LNCaP clone FGC (cell line): ENCODE measurements at regions not wholly inside any gene's neighbourhood (a gene's known extent, or its start where the extent isn't known, plus 50 kb on each side); places are given as distances from the start of the nearest gene placed in this dataset.

Experiments used
- DNase-seq: peaks from one replicate; pipeline ENCODE4 v3.0.0-alpha.2; 2011; ENCODE audit warnings: low read depth
- H3K4me3 ChIP-seq: 2 replicates; pipeline ENCODE4 v1.5.1; 2011; ENCODE audit warnings: mild to moderate bottlenecking, low read depth, low read length, control low read depth
- TF ChIP-seq, protein P1 (sequence below): IDR thresholded peaks from 2 replicates; pipeline ENCODE4 v1.5.1; 2012; ENCODE audit warnings: mild to moderate bottlenecking; ENCODE audit not compliant: control insufficient read depth, insufficient read depth; ENCODE audit errors: extremely low read depth

DNA sequence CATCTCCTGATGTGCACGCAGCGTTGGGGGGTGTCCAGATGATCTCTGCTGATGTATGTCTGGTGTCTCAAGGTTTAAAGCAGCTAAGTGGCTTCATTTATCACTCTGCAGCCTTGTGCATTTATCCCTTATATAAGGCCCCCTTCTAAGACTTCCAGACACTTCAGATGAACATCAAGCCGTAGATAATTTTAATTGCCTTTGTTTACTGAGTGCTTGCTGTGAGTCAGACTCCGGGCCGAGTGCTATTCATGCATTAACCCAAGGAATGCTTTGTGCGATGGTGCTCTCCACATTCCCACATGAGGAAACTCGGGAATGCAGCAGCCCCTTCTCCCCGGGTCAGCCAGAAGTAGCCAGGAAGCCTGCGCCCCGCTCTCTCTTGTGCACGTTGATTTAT, 328.6 kb upstream of the COBL start:
- no peak overlapping the region for H3K4me3 ChIP-seq
- TF ChIP-seq, protein P1, sequence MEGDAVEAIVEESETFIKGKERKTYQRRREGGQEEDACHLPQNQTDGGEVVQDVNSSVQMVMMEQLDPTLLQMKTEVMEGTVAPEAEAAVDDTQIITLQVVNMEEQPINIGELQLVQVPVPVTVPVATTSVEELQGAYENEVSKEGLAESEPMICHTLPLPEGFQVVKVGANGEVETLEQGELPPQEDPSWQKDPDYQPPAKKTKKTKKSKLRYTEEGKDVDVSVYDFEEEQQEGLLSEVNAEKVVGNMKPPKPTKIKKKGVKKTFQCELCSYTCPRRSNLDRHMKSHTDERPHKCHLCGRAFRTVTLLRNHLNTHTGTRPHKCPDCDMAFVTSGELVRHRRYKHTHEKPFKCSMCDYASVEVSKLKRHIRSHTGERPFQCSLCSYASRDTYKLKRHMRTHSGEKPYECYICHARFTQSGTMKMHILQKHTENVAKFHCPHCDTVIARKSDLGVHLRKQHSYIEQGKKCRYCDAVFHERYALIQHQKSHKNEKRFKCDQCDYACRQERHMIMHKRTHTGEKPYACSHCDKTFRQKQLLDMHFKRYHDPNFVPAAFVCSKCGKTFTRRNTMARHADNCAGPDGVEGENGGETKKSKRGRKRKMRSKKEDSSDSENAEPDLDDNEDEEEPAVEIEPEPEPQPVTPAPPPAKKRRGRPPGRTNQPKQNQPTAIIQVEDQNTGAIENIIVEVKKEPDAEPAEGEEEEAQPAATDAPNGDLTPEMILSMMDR = no peak
- no peak for DNase-seq

DNA sequence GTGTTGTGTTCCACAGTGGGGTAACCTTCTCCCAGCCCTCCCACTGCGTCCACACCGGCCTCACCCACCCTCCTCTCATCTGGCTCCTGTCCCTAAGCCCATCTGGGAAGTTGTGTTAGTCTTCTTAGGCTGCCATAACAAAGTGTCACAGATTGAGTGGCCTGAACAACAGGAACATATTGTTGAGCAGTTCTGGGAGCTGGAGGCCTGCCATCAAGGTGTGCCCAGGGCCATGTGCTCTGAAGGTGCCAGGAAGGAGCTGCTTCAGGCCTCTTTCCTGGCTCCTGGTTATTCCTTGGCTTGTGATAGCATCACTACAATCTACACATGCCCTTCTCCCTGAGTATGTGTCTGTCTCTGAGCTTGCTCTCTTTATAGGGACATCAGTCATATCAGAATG, 327.6 kb upstream of the COBL start:
- no peak for DNase-seq
- TF ChIP-seq, protein P1 = no peak
- no peak overlapping the region for H3K4me3 ChIP-seq

DNA sequence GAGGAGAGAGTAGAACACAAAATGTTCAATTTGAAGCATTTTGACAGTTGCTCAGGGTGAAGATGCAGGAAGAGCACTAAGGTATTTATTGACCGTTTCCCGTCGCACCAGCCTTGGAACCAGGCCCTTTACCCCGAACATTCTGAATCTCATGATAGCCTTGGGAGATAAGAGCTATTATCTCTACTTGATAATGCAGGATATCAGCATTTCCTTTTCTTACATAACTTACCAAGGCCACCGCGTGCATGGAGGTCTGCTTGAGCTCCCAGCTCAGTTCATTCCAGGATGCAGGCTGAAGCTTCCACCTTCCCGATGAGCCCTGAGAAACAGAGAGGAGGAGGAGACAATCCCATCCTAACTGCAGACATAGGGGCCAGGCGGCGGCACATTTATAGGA, 324.2 kb upstream of the COBL start:
- H3K4me3 ChIP-seq = no peak overlapping the region
- DNase-seq = no peak
- TF ChIP-seq, protein P1 = no peak

DNA sequence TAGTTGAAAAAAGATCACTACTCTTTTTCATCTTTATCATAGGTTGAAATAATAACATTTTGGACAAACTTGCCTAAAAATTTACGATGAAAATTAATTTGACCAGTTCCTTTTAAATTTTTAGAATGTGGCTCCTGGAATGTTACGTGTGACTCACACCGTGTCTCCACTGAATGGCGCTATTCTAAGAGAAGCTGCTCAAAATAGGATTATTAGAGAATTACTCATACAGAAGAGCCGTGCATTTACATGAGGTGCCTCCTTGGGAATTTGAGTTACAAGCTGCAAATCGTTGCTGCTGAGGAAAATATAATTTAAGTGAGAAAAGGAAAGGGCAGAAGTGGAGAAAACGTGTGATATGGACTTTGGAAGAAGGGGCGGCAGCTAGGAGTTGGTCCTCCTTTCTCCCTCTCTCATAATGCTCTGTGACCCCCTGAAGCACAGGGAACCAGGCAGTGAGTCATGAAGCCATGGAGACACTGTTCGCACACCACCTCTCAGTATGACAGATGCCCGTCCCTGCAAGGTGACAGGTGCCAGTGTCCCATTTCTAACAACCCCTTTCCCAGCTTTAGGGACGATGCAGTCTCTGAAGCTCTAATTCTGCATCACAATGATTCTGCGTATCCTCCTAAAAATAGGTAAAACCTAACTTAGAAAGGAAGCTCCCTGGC, 323.2 kb upstream of the COBL start:
- H3K4me3 ChIP-seq = no peak overlapping the region
- TF ChIP-seq, protein P1 = no peak
- DNase-seq = no peak

DNA sequence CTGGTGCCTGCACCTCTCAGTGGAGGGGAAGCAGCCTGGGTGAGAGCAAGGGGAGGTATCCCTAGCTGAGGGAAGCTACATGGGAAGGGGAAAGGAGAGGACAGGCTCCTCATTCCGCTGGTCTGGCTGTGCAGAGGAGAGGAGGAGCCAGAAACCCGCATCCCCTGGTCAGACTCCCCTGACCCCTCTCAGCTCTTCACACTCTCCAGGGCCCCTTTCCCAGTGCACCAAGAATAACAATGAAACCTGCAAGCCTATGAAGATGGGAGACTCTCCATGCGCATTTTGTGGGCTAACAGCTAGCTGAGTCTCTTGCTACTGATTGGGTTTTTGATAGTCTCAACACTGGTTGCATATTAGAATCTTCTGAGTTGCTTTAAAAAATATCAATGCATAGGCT, 319.9 kb upstream of the COBL start:
- H3K4me3 ChIP-seq = no peak overlapping the region
- TF ChIP-seq, protein P1 = no peak
- DNase-seq = no peak

DNA sequence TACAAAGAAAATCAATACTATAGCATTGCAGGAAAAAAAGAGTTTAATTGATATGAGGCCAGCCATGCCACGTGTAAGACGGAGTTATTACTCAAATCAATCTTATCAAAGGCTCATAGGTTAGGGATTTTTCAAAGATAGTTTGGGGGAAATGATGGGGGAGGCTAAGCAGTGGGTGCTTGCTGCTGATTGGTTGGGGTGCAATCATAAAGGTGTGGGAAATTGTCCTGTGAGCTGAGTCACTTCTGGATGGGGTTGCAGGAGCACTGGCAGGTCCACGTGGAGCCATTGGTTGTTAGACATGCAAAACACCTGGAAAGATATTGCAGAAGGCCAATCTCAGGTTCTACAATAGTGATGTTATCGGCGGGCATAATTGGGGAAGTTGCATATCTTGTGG, 319.2 kb upstream of the COBL start:
- H3K4me3 ChIP-seq = no peak overlapping the region
- TF ChIP-seq, protein P1 = no peak
- no peak for DNase-seq

DNA sequence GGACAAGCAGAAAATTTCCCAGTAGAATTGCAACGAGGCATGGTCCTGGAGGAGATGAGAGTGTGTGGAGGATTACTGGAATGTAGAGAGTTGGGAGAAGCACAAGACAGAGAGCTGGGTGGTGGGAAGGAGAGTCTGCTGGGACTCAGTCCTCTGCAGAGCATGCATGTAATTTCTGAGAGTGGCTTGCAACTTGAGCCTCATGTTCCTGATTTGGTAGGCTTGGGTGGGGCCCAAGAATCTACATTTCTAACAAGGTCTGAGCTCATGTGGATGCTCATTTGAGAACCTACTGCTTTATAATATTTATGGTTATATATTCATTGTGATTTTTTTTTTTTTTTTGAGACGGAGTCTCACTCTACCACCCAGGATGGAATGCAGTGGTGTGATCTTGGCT, 317.9 kb upstream of the COBL start:
- DNase-seq = no peak
- TF ChIP-seq, protein P1 = no peak
- H3K4me3 ChIP-seq = no peak overlapping the region
